ENCODE measurements at regions not wholly inside any gene's neighbourhood (a gene's known extent, or its start where the extent isn't known, plus 50 kb on each side); places are given as distances from the start of the nearest gene placed in this dataset.

- Mint-ChIP-seq H3K27ac (no peak overlapping the region), H3K4me1 (no peaks in the 10 kb centered on the region), H3K4me3 (no peak overlapping the region), H3K36me3 (ENCODE audit: low read depth) (no peaks in the 10 kb centered on the region), H3K9me3 (peaks cover 3% of the 10 kb centered on the region), H3K27me3 (no peaks in the 10 kb centered on the region)
- no peak for ATAC-seq (replicated peaks)
Observed at GRCh38 chr6:164124986-164125385, 710.5 kb downstream of the QKI start.

DNA sequence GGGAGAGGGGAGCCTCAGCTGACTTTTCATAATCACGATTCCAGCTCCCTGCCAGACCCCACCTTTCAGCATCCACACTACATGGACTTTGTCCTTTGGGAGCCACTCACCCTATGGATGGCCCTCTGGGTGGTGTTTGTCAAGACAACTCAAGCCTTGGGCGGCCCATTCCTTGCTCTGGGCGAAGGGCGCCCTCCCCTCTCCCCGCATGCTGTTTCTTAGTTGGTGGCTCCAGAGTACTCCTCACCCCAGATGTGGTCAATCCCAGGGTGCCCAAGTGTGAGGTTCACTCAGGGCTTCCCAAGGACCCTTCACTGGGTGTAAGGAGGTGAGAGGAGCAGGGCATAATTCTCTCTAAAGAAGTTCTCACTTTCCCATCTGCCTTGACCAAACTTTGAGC lies 710.0 kb downstream of the QKI start:
- Mint-ChIP-seq H3K9me3 (peaks cover 3% of the 10 kb centered on the region), H3K36me3 (ENCODE audit: low read depth) (no peaks in the 10 kb centered on the region), H3K4me1 (no peaks in the 10 kb centered on the region), H3K27me3 (no peaks in the 10 kb centered on the region), H3K4me3 (no peak overlapping the region), H3K27ac (no peak overlapping the region)
- no peak for ATAC-seq (replicated peaks)

- Mint-ChIP-seq H3K27ac (no peak overlapping the region), H3K27me3 (no peaks in the 10 kb centered on the region), H3K9me3 (peaks cover 3% of the 10 kb centered on the region), H3K4me1 (no peaks in the 10 kb centered on the region), H3K36me3 (ENCODE audit: low read depth) (no peaks in the 10 kb centered on the region), H3K4me3 (no peak overlapping the region)
- no peak for ATAC-seq (replicated peaks)
Observed at GRCh38 chr6:164122109-164122508, 707.6 kb downstream of the QKI start.

GRCh38 chr6:164121527-164121926 lies 707.0 kb downstream of the QKI start:
- ATAC-seq (replicated peaks) = no peak
- no peak overlapping the region for H3K27ac Mint-ChIP-seq
- peaks cover 3% of the 10 kb centered on the region for H3K9me3 Mint-ChIP-seq
- no peaks in the 10 kb centered on the region for H3K4me1 Mint-ChIP-seq
- H3K36me3 Mint-ChIP-seq (ENCODE audit: low read depth) = no peaks in the 10 kb centered on the region
- H3K4me3 Mint-ChIP-seq = no peak overlapping the region
- H3K27me3 Mint-ChIP-seq = no peaks in the 10 kb centered on the region

GRCh38 chr6:164114651-164115050 lies 700.1 kb downstream of the QKI start:
- H3K4me1 Mint-ChIP-seq = no peaks in the 10 kb centered on the region
- H3K9me3 Mint-ChIP-seq = no peaks in the 10 kb centered on the region
- no peak for ATAC-seq (replicated peaks)
- no peak overlapping the region for H3K27ac Mint-ChIP-seq
- H3K36me3 Mint-ChIP-seq (ENCODE audit: low read depth) = no peaks in the 10 kb centered on the region
- peaks cover 11% of the 10 kb centered on the region for H3K27me3 Mint-ChIP-seq
- no peak overlapping the region for H3K4me3 Mint-ChIP-seq

GRCh38 chr6:164114051-164114450 lies 699.5 kb downstream of the QKI start:
- no peak overlapping the region for H3K4me3 Mint-ChIP-seq
- no peak overlapping the region for H3K27ac Mint-ChIP-seq
- ATAC-seq (replicated peaks) = no peak
- no peaks in the 10 kb centered on the region for H3K36me3 Mint-ChIP-seq (ENCODE audit: low read depth)
- peaks cover 11% of the 10 kb centered on the region for H3K27me3 Mint-ChIP-seq
- H3K4me1 Mint-ChIP-seq = no peaks in the 10 kb centered on the region
- H3K9me3 Mint-ChIP-seq = no peaks in the 10 kb centered on the region

DNA sequence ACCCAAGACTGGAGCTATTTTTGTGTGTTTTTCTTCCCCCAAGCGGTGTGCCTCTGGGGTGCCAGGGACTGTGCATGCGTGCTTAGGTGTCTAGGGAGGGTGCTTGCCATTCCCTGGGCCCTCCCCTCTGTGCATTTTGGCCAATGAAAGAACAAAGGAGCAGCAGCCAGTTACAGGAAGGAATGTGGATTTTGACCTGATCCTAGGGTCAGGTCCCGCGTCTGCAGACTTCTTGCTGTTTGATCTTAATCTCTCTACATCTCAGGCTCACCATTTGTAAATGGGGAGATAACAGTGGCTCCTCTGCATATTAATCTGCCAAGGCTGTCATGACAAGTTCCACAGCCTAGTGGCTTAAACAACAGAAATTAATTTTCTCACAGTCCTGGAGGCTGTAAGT lies 699.1 kb downstream of the QKI start:
- Mint-ChIP-seq H3K36me3 (ENCODE audit: low read depth) (no peaks in the 10 kb centered on the region), H3K4me1 (no peaks in the 10 kb centered on the region), H3K27ac (no peak overlapping the region), H3K4me3 (no peak overlapping the region), H3K27me3 (peaks cover 11% of the 10 kb centered on the region), H3K9me3 (no peaks in the 10 kb centered on the region)
- no peak for ATAC-seq (replicated peaks)

DNA sequence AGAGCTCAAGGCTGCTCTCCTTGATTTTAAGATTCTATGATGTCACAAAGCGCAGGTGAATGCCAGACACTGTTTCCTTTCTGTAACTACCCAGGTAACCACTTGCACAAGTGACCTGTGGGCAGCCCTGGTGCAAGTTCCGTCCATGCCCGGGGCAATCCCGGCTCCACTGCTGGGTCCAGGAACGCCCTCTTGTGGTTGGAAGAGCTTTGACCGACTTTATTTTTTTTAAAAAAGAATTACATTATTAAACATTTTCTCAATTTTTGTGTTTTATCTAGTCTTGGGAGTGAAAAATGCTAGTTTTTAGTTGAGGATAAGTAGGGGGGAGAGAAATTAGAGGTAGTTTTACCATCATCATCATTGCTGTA lies 695.2 kb downstream of the QKI start:
- H3K27me3 Mint-ChIP-seq = peaks cover 11% of the 10 kb centered on the region
- no peak for ATAC-seq (replicated peaks)
- no peaks in the 10 kb centered on the region for H3K9me3 Mint-ChIP-seq
- no peaks in the 10 kb centered on the region for H3K4me1 Mint-ChIP-seq
- H3K27ac Mint-ChIP-seq = no peak overlapping the region
- H3K4me3 Mint-ChIP-seq = no peak overlapping the region
- H3K36me3 Mint-ChIP-seq (ENCODE audit: low read depth) = no peaks in the 10 kb centered on the region

DNA sequence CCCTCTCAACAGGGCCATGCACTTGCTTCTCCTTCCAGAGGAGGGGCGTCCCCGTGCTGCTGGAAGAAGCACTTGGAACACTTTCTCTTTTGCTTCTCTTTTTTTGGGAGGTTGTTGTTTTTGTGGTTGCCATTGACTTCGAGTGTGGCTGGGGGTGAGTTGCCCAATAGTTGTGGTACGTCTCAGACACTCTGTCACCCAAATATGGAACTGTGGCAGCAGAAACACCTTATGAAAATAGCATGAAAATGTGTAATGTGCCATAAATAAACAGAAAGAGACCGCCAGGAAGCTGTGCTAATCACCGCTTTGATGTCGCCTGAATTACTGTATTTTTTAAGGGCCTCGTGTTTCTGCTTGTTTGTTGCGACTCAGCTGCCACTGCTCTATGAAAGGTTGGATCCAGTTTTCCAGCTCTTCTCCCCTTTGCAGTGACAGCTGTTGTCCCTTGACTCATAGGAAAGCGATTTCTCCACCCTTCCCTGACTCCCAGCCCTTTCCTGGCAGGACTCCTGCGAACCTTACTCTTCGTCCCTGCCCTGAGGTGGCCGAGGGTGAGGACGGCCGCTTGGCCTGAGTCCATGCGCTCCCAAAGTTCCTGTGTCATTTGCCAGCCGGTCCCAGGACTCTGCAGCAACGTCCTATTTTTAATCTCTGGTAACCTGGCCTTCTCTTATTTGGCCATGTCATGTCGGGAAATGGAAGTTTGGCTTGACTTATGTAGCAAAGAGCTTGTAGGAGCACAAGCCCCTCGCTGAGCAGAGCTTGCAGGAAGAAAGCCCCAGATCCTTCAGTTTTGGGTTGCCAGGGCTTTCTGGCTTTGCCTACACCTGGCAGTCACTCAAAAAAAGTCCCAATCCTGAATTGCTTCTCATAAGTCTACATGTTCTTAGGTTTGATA lies 694.6 kb downstream of the QKI start:
- no peak overlapping the region for H3K4me3 Mint-ChIP-seq
- no peaks in the 10 kb centered on the region for H3K9me3 Mint-ChIP-seq
- H3K36me3 Mint-ChIP-seq (ENCODE audit: low read depth) = no peaks in the 10 kb centered on the region
- H3K27ac Mint-ChIP-seq = no peak overlapping the region
- no peaks in the 10 kb centered on the region for H3K4me1 Mint-ChIP-seq
- no peak for ATAC-seq (replicated peaks)
- peaks cover 5% of the 10 kb centered on the region for H3K27me3 Mint-ChIP-seq

DNA sequence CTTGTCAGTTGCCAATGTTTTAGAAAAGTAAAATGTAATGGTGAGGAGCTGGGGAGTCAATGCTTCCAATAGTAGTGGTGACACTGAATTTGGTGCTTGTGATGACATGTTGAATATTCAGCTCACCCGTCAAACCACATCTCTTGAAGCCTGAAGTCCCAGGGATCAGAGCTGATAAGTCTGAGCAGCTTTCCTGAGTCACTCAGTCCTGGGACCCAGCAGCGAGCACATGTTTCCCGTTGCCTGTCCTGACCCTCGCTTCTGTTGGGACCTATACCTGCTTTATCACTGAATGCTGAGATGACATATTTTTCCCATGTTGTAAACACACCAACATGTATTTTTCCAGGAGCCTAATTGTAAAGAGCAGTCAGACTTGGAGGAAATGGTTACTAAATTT lies 693.6 kb downstream of the QKI start:
- peaks cover 4% of the 10 kb centered on the region for H3K27me3 Mint-ChIP-seq
- no peak for ATAC-seq (replicated peaks)
- no peaks in the 10 kb centered on the region for H3K36me3 Mint-ChIP-seq (ENCODE audit: low read depth)
- H3K4me1 Mint-ChIP-seq = no peaks in the 10 kb centered on the region
- no peak overlapping the region for H3K4me3 Mint-ChIP-seq
- no peaks in the 10 kb centered on the region for H3K9me3 Mint-ChIP-seq
- H3K27ac Mint-ChIP-seq = no peak overlapping the region

DNA sequence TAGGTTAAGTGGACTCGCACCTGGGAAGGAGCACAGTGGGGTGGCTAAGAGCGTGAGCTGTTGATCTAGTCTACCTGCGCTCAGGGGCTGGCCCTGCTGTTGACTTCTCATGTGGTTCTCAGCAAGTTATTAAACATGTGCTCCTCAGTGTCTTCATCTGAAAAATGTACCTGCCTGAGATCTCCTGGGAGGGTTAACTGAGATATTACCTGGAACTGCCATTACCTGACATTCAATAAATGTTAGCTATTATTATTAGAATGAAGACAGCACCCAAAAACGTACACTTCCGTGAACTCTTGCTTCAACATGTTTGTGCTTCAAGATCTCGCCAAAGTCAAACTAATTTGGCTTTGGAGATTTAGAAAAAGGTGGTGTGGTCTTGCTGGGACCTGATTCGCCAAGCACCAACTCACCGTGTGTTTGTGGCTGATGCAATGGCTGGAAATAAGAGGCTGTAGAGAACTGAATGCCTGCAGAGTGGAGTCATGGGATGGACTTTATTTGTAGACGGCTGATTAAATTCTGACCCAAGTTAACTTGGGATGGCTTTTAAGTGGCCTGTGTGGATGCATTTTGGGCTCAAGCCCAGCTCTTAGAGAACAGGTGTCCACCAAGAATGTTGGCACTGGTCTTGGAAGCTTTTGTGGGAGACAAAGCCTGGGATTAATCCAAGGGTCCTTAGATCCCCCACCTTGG lies 692.9 kb downstream of the QKI start:
- Mint-ChIP-seq H3K27me3 (peaks cover 4% of the 10 kb centered on the region), H3K4me1 (no peaks in the 10 kb centered on the region)

DNA sequence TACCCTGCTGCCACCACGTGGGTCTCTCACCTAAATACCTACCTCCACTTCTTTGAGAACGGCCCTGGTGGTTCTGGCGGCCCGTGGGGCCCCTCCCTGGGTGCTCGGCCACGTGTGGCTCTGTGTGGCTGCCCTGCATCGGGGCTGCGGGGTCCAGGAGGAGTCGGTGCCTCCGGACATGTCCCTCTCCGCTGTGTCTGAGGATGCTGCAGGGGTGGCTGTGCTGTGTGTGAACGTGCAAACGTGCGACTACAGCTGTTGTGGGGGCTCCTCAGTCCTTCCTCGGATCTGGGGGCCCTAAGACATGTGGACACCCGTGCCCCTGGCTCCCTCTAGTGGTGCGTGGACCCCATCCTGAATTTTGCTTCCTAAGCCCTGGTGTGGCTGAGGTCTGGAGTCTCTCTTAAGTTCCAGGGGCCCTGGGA lies 691.8 kb downstream of the QKI start:
- Mint-ChIP-seq H3K9me3 (no peaks in the 10 kb centered on the region), H3K27ac (no peak overlapping the region), H3K36me3 (ENCODE audit: low read depth) (no peaks in the 10 kb centered on the region), H3K27me3 (peaks cover 10% of the 10 kb centered on the region), H3K4me3 (no peak overlapping the region), H3K4me1 (no peaks in the 10 kb centered on the region)
- ATAC-seq (replicated peaks) = no peak

More for the DNA sequence above, 692.9 kb downstream of the QKI start:
- Mint-ChIP-seq H3K9me3 (no peaks in the 10 kb centered on the region), H3K4me3 (no peak overlapping the region), H3K36me3 (ENCODE audit: low read depth) (no peaks in the 10 kb centered on the region), H3K27ac (no peak overlapping the region)
- ATAC-seq (replicated peaks) = no peak

DNA sequence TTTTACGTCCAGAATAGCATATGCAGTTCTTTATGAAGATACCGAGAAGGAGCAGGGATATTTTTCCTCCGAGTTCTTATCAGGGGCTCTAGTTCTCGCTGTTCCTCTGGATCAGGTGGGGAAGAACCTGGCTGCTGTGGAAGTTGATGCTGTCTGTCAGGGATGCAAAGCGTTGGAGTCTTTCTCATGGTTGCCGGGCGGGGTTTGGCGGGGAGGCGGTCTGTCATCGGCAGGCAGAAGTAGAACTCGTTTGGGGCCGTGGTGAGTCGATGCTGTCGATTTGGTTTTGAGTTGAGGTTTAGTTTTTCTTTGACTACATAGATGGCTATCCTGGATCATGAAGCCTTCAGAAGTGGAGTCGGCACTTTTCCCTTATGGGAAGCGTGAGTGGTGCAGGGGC lies 691.2 kb downstream of the QKI start:
- Mint-ChIP-seq H3K27me3 (peaks cover 10% of the 10 kb centered on the region), H3K27ac (no peak overlapping the region), H3K4me1 (no peaks in the 10 kb centered on the region), H3K36me3 (ENCODE audit: low read depth) (no peaks in the 10 kb centered on the region), H3K4me3 (no peak overlapping the region), H3K9me3 (no peaks in the 10 kb centered on the region)
- no peak for ATAC-seq (replicated peaks)

- H3K27me3 Mint-ChIP-seq = peaks cover 6% of the 10 kb centered on the region
- H3K9me3 Mint-ChIP-seq = no peaks in the 10 kb centered on the region
- H3K4me3 Mint-ChIP-seq = no peak overlapping the region
- no peaks in the 10 kb centered on the region for H3K4me1 Mint-ChIP-seq
- ATAC-seq (replicated peaks) = no peak
- H3K27ac Mint-ChIP-seq = no peak overlapping the region
- H3K36me3 Mint-ChIP-seq (ENCODE audit: low read depth) = no peaks in the 10 kb centered on the region
Observed at GRCh38 chr6:164104432-164104831, 689.9 kb downstream of the QKI start.

DNA sequence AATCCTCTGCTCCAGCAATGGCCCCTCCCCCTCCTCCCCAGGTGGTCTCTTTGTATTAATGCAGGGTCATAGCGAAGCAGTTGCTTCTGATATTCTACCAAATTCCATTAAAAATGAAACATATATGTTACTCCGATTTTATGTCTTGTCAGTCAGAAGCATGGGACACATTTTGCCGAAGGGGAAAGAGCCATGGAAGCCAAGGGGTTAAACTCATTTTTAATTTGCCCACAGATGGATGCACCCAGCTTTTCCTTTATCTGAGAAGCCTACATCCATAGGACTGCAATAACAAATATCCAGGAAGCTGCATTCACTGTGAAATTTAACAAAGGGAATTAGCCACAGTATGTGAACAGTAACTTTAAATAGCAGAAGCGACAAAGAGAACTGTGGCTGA lies 688.2 kb downstream of the QKI start:
- peaks cover 6% of the 10 kb centered on the region for H3K27me3 Mint-ChIP-seq
- ATAC-seq (replicated peaks) = no peak
- no peaks in the 10 kb centered on the region for H3K36me3 Mint-ChIP-seq (ENCODE audit: low read depth)
- no peaks in the 10 kb centered on the region for H3K9me3 Mint-ChIP-seq
- H3K4me3 Mint-ChIP-seq = no peak overlapping the region
- no peaks in the 10 kb centered on the region for H3K4me1 Mint-ChIP-seq
- no peak overlapping the region for H3K27ac Mint-ChIP-seq
